Heart right ventricle (tissue), 16 donors: ENCODE measurements at regions not wholly inside any gene's neighbourhood (a gene's known extent, or its start where the extent isn't known, plus 50 kb on each side); places are given as distances from the start of the nearest gene placed in this dataset.

Source experiments
- ATAC-seq, 8 donors: fragments of 200-7000 bp; cut with Tn5 transposase; one replicate each; pipeline ENCODE4 v1.9.1; 2020; ENCODE audit warnings: mild to moderate bottlenecking in 8 of 8, moderate library complexity in 8 of 8, moderate number of reproducible peaks in 1 of 8
- DNase-seq, 2 donors: peaks; one replicate each; pipeline ENCODE4 v3.0.0-alpha.2; 2020
- H3K27ac ChIP-seq, 10 donors: fragments of 200-600 bp; sonication (generic) in 2 of 10; one replicate each; pipeline versions ENCODE4 v1.5.0 to v1.8.0; 2020 to 2022; ENCODE audit warnings: mild to moderate bottlenecking in 3 of 10
- H3K27me3 ChIP-seq, 7 donors: fragments of 200-600 bp; one replicate each; pipeline ENCODE4 v1.8.0; 2021 to 2022; ENCODE audit warnings: mild to moderate bottlenecking in 2 of 7
- H3K36me3 ChIP-seq, 9 donors: fragments of 200-600 bp; sonication (generic) in 1 of 9; one replicate each; pipeline versions ENCODE4 v1.5.0 to v1.8.0; 2020 to 2022; ENCODE audit warnings: mild to moderate bottlenecking in 2 of 9
- H3K4me1 ChIP-seq, 9 donors: fragments of 200-600 bp; sonication (generic) in 1 of 9; one replicate each; pipeline versions ENCODE4 v1.5.0 to v1.8.0; 2020 to 2022; ENCODE audit warnings: mild to moderate bottlenecking in 4 of 9
- H3K4me3 ChIP-seq, 10 donors: fragments of 200-600 bp; sonication (generic) in 2 of 10; one replicate each; pipeline versions ENCODE4 v1.5.0 to v1.8.0; 2020 to 2022; ENCODE audit warnings: mild to moderate bottlenecking in 7 of 10, moderate library complexity in 2 of 10
- H3K9me3 ChIP-seq, 11 donors: fragments of 200-600 bp in 10 of 11; sonication (generic) in 2 of 11; one replicate each; pipeline versions ENCODE4 v1.5.0 to v1.8.0; 2013 to 2022; ENCODE audit warnings: mild to moderate bottlenecking in 2 of 11, control low read depth in 1 of 11, moderate library complexity in 1 of 11
- WGBS, 2 donors: extraction: QIAGEN DNeasy Blood & Tissue Kit; methylation state at CpG; one replicate each; pipeline ENCODE4 v1.1.7; 2013; ENCODE audit warnings: inconsistent platforms in 1 of 2; 5-methylcytosine and 5-hydroxymethylcytosine counted together
- intact Hi-C, 10 donors: fragments of 100-400 bp; cut with DNase I; formaldehyde crosslinking; loops; one replicate each; pipeline versions ENCODE4 v1.11.1 to v1.14.2; 2022
- TF ChIP-seq, protein P1 (sequence below), 9 donors: fragments of 200-600 bp; sonication (generic) in 2 of 9; IDR thresholded peaks; one replicate each; pipeline versions ENCODE4 v1.5.0 to v1.8.0; 2021 to 2022; ENCODE audit warnings: antibody characterized with exemption in 9 of 9, mild to moderate bottlenecking in 5 of 9, moderate library complexity in 1 of 9
- donor health status: Arrhythmogenic right ventricular cardiomyopathy.
- donor health status: ischemic (EF 13 %, LVEDD 7.1; RV severe dilation, severe dysfunction).
- donor health status: healthy with polysubstance abuse.
- donor health status: DM: no; HTN: yes; CAD: no.
- donor health status: DM: no; HTN: no; CAD: no.
- donor health status: ischemic (EF 25% LVEDD 6.9; RV normal size, moderate dysfunction).
- donor health status: ischemic (EF 25% LVEDD 5.7; RV mildly dilated, moderate dysfunction).
- donor health status: healthy.
- donor health status: DM: yes; HTN: yes; CAD: no.
- donor health status: Ischemic cardiomyopathy.
- donor health status: ischemic (EF 35%, LVEDD 5.7; RV mildly dilated, moderate dysfunction).
- donor health status: nonischemic (EF 11% LVEDD 7.7; RV severe dilation, severe dysfunction).
- donor health status: DM: yes; HTN: yes; CAD: no.
- donor health status: PGD.
- donor health status: ischemic (EF 29% LVEDD 5.4; RV normal size, mild dysfunction).
- donor health status: nonischemic (EF 23%, LVEDD 6.1; RV moderate dilation, normal function).

GRCh38 chr11:8756201-8756600 is 73.6 kb downstream of the RPL27A start:
- Histone ChIP-seq H3K9me3 (peaks cover 0 to 18% (median 8%) of the 10 kb centered on the region in 11 donors), H3K36me3 (peaks cover 0 to 13% (median 0%) of the 10 kb centered on the region in 9 donors), H3K4me1 (peaks cover 19 to 64% (median 50%) of the 10 kb centered on the region in 9 donors), H3K4me3 (no peak overlapping the region), H3K27me3 (no peaks in the 10 kb centered on the region), H3K27ac (peak overlapping the region in 9 of 10 donors; percentile 47 to 77 (median 66))
- TF ChIP-seq, protein P1, sequence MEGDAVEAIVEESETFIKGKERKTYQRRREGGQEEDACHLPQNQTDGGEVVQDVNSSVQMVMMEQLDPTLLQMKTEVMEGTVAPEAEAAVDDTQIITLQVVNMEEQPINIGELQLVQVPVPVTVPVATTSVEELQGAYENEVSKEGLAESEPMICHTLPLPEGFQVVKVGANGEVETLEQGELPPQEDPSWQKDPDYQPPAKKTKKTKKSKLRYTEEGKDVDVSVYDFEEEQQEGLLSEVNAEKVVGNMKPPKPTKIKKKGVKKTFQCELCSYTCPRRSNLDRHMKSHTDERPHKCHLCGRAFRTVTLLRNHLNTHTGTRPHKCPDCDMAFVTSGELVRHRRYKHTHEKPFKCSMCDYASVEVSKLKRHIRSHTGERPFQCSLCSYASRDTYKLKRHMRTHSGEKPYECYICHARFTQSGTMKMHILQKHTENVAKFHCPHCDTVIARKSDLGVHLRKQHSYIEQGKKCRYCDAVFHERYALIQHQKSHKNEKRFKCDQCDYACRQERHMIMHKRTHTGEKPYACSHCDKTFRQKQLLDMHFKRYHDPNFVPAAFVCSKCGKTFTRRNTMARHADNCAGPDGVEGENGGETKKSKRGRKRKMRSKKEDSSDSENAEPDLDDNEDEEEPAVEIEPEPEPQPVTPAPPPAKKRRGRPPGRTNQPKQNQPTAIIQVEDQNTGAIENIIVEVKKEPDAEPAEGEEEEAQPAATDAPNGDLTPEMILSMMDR (IDR thresholded peaks at IDR 0.05) = no peak
- DNase-seq (no peak), ATAC-seq (peak in 1 of 8 donors; percentile 29)
- WGBS, 2 donors = 91 to 100% methylated on average over 1 of the region's 1 CpG
- intact Hi-C loops = loop anchor here in 1 of 10 donors (5.0 kb wide), 1 partner anchor 51 kb away; no protein-coding TSS in a partner anchor

GRCh38 chr11:8757047-8757446 is 74.5 kb downstream of the RPL27A start:
- intact Hi-C loops = loop anchor here in 1 of 10 donors (5.0 kb wide), 1 partner anchor 50 kb away; no protein-coding TSS in a partner anchor
- peak in 5 of 8 donors; percentile 20 to 57 (median 44) for ATAC-seq
- Histone ChIP-seq H3K36me3 (peaks cover 0 to 13% (median 0%) of the 10 kb centered on the region in 9 donors), H3K27me3 (no peaks in the 10 kb centered on the region), H3K4me3 (no peak overlapping the region), H3K4me1 (peaks cover 22 to 72% (median 59%) of the 10 kb centered on the region in 9 donors), H3K9me3 (peaks cover 0 to 18% (median 8%) of the 10 kb centered on the region in 11 donors), H3K27ac (peak overlapping the region in 9 of 10 donors; percentile 47 to 77 (median 66))
- 44 to 64% methylated on average over 2 of the region's 2 CpGs for whole genome bisulfite sequencing, 2 donors
- TF ChIP-seq, protein P1 (IDR thresholded peaks at IDR 0.05) = no peak
- no peak for DNase-seq

DNA sequence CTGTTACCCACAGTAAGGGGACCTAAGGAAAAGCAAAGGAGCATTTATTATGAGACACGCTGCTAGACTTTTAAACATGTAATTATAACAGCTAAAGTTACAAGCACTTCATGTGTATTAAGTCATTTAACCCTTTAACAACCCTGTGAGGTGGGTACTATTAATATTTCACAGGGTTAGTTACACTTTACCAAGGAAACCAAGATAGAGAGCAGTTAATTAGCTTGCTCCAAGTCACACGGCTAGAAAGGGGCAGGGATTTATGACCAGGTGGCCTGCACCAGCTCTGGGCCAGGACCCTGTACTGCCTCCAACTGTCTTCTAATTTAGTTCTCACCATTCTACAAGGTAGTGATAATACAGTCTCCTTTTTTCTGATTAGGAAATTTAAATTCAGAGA is 74.9 kb downstream of the RPL27A start:
- intact Hi-C loops = loop anchor here in 1 of 10 donors (5.0 kb wide), 1 partner anchor 50 kb away; no protein-coding TSS in a partner anchor
- Histone ChIP-seq H3K9me3 (peaks cover 0 to 18% (median 8%) of the 10 kb centered on the region in 11 donors), H3K36me3 (peaks cover 0 to 13% (median 0%) of the 10 kb centered on the region in 9 donors), H3K27ac (peak overlapping the region in 9 of 10 donors; percentile 7 to 77 (median 66)), H3K4me3 (no peak overlapping the region), H3K4me1 (peaks cover 22 to 77% (median 64%) of the 10 kb centered on the region in 9 donors), H3K27me3 (no peaks in the 10 kb centered on the region)
- DNase-seq (no peak), ATAC-seq (no peak)
- TF ChIP-seq, protein P1 (IDR thresholded peaks at IDR 0.05) = no peak
- 53 to 59% methylated on average over 2 of the region's 2 CpGs for WGBS, 2 donors

GRCh38 chr11:8758619-8759169 is 76.1 kb downstream of the RPL27A start:
- Histone ChIP-seq H3K4me3 (no peak overlapping the region), H3K4me1 (peaks cover 22 to 87% (median 72%) of the 10 kb centered on the region in 9 donors), H3K36me3 (peaks cover 0 to 13% (median 0%) of the 10 kb centered on the region in 9 donors), H3K27me3 (no peaks in the 10 kb centered on the region), H3K9me3 (peaks cover 0 to 7% (median 0%) of the 10 kb centered on the region in 11 donors), H3K27ac (peak overlapping the region in 8 of 10 donors; percentile 3 to 77 (median 38))
- TF ChIP-seq, protein P1 (IDR thresholded peaks at IDR 0.05) = no peak
- WGBS, 2 donors = 88 to 89% methylated on average over 11 of the region's 11 CpGs
- DNase-seq (no peak), ATAC-seq (peak in 5 of 8 donors; percentile 5 to 20 (median 8))
- intact Hi-C loops = loop anchor here in 1 of 10 donors (5.0 kb wide), 1 partner anchor 49 kb away; no protein-coding TSS in a partner anchor
